Epidermal melanocyte (primary cell): ENCODE measurements at regions not wholly inside any gene's neighbourhood (a gene's known extent, or its start where the extent isn't known, plus 50 kb on each side); places are given as distances from the start of the nearest gene placed in this dataset.
"Not testable (repeated sequence)": the region's sequence is repeated elsewhere in the genome, so short reads cannot be mapped to it uniquely, and the experiment has no call there.

Experiments used
- DNase-seq: peaks from one replicate; pipeline ENCODE4 v3.0.0; 2011; ENCODE audit warnings: low spot score; ENCODE audit not compliant: insufficient read length

GRCh38 chr5:96108629-96109028, 147.0 kb upstream of the ELL2 start:
- DNase-seq, result not testable (repeated sequence)

DNA sequence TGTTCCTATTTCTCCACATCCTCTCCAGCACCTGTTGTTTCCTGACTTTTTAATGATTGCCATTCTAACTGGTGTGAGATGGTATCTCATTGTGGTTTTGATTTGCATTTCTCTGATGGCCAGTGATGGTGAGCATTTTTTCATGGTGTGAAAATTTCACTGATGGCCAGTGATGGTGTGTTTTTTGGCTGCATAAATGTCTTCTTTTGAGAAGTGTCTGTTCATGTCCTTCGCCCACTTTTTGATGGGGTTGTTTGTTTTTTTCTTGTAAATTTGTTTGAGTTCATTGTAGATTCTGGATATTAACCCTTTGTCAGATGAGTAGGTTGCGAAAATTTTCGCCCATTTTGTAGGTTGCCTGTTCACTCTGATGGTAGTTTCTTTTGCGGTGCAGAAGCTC, 142.2 kb upstream of the ELL2 start:
- DNase-seq, result not testable (repeated sequence)

DNA sequence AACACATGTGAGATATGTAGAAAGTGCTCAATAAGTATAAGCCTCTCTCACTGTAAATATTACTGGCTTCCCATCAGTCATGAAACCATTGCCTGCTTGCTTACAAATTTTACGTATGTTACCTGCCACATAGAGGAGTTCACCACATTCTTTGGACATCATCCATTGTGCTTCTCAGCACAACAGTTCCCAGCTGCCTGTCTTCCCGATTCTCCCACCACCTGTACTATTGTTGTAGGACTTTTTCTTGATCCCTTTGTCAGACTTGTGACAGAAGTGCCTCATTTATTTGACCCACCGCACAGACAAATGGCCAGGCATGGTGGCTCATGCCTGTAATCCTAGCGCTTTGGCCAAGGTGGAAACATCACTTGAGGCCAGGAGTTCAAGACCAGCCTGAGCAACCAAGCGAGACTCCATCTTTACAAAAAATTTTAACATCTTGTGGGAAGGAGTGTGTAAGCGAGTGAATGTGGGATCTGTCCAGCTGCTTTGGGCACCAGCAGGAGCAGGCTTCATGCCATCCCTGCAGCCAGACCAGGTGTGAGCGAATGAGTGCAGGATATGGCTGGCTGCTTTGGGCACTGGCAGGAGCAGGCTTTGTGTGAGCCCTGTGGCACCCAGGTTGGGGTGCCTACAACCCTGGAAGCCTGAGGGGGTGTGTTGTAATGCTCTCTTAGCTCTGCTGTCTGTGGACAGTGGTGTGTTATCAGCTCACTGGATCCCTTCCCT, 139.9 kb upstream of the ELL2 start:
- DNase-seq, result no peak

GRCh38 chr5:96097488-96097887, 135.8 kb upstream of the ELL2 start:
- not testable (repeated sequence) for DNase-seq

- DNase-seq, result no peak
Measured at GRCh38 chr5:96096724-96097123, 135.1 kb upstream of the ELL2 start.

- no peak for DNase-seq
Measured at GRCh38 chr5:96094904-96095303, 133.3 kb upstream of the ELL2 start.

DNA sequence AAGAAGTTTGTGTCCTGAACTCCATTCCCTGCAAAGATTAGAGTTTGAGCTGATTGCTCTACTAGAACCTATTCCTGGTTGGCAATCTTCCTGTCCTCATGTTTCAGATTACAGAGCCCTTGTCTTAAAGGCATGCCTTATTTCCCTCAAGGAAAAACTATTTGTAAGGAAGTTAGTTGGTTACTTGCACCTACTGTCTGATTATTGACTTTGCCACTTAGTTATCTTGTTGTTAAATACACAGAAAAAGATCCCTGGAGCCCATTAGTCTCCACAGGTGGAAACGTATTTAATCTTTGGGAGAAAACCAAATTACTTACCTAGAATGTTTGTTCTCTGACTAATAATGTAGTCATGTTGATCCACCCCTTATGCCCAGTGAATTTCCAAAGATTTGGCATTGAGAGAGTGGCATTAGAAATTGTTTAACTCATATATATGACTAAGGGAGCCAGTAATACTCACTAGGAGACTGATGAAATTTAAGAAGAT, 132.3 kb upstream of the ELL2 start:
- DNase-seq, result no peak

DNA sequence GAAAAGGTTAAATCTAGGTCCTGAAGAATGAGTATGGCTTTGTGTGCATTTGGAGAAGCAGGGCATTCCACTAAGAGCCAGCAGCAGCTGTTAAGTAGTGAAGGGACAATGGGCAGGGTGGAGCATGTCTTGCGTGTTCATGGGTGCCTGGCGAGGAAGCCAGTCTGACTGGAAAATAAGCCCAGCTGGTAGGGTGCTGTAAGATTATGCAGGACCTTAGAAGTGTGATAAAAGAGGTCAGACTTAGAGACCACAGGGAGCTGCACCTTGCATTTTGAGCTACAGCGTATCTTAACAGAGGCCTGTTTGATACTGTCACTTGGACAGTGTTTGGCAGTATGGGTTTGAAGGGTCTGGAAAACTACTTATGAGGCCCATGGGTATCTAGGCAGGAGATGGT, 131.7 kb upstream of the ELL2 start:
- DNase-seq, result no peak

DNA sequence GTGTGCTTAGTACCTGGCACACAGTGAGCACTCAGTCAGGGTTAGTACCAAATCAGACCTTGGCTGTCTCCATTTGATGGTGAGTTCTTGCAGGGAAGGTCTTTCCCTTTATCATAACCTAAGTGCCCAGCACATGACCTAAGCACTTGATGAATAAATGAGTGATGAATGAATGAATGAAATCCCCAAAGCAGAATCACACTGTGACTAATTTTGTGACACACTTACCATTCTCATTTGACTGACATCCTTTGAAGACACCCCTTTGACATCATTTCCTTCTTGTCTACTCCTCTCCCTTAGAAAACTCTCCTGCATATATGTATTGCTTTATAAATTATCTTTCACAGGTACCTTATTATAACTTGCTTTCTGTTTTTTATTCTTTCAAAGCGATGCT, 130.2 kb upstream of the ELL2 start:
- no peak for DNase-seq

DNA sequence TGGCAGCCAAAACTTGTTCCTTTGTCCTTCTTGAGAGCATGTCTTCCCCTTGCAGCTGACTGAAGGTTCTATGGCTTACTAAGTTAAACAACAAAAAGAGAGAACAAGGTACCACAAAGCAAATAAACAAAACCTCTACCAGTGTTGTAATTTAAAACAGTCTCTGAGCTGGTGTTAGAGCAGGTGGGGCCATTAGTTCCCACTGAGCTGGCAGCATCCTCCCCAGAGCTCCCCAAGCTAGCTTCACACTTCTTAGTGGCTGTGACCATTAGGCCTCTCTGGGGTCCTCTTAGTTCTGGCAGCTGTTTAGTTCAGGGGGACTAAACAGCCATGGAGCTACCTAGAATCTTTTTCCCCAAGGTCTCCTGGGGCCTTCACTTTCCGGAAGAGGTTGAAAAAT, 128.6 kb upstream of the ELL2 start:
- DNase-seq, result no peak

GRCh38 chr5:96088706-96089498, 127.3 kb upstream of the ELL2 start:
- no peak for DNase-seq

DNA sequence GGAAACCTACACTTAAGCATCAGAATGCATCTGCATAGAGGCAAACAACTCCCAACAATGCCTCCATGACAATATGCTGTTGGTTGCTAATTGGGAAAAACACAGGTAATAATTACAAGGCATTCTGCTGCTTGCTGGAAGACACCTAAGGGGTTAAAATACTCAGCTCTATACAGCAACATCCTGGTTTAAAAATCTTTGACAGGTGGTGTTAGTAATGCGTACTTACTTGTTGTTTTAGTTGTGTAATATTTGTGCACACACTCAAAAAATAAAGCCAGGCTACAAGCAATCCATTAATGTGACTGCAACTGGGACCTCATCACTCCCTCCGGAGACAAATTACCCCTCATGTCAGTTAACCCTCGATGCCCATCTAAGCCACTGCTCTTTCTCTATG, 126.3 kb upstream of the ELL2 start:
- no peak for DNase-seq

DNA sequence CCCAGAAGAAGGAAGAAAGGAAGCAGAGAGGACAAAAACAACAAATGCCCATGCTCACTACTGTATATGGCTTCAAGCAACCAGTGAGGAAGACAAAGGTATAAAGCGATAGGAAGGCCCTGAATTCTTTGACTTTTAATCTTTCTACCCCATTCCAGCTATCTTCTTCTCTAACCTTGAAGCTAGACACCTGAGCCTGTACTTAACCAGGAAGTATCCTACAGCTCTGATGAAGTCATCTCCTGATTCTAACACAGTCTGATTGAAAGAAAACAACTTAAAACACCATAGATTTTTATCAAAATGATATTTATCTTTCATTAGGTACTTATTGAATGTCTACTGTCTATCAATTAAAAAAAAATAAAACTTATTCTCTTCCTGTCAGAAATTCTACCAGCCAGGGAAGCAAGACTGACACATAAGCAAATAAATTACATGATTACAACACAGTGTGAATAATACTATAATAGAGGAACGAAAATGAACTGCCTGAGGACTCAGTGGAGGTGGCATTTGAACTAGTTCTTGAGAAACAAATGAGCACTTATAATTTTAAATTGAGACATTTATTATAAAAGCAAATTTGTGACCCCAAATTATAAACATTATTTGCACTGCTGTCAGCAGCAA, 123.3 kb upstream of the ELL2 start:
- no peak for DNase-seq

- no peak for DNase-seq
Measured at GRCh38 chr5:96083361-96083881, 121.8 kb upstream of the ELL2 start.

DNA sequence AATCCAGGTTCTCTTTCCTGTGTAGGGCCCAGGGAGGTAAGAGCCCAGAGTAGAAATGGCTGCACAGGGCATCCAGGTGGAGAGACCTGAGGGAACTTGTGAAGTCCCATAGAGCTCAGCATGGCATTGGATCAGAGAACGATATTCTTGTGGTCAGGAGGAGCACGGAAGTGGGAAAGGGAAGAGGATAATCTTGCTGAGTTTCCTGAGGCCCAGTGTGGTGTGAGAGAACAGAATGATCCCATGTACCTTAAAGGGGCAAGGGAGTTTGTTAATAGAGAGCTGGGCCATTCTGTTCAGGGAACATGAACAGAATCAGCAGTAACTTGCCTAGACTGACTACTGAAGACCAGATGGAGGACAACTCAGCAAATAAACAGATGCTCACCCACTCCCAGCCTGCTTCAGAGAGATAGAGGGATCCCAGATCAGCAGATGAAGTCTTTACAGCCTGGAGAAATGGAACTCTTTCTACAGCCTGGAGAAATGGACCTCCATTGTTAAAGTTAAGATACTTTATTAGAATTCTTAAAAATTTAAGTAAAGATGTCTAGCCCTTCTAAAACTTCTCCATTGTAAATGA, 119.7 kb upstream of the ELL2 start:
- no peak for DNase-seq

- DNase-seq, result no peak
Measured at GRCh38 chr5:96080557-96080956, 118.9 kb upstream of the ELL2 start.

DNA sequence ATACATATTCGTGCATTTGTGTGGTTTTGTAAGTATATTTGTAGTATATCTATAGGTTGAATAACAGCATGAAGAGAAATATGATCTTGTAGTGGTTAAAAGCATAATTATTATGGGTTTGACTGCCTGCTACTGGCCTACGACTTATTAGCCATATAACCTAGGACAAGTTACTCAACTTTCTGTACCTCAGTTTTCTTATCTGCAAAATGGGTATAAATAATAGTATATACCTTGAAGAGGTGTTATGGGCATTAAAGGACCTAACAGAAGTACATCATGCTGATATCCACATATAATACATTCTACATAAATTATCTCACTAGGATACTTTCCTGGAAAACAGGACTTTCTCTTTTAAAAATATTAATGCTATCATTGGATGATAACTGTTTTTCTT, 118.3 kb upstream of the ELL2 start:
- DNase-seq, result no peak

- no peak for DNase-seq
Measured at GRCh38 chr5:96079075-96079474, 117.4 kb upstream of the ELL2 start.

DNA sequence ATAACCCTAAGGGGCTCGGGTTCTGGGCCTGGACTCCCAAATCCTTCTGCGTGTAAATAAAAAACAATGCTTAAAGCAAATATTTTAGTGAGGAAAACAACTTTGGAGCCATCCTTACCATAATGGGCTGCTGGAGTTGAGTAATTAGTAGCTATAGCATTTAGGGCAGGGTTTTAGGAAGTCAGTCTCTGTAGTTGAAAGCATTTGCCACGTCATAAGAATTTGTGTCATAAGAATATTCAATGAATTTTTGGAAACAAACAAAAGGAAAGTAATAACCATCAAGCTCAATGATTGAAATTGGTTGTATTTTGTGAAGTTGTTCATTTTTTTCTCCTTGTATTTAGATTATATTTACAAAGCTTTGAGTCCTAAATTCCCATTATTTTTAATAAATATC, 114.8 kb upstream of the ELL2 start:
- no peak for DNase-seq

DNA sequence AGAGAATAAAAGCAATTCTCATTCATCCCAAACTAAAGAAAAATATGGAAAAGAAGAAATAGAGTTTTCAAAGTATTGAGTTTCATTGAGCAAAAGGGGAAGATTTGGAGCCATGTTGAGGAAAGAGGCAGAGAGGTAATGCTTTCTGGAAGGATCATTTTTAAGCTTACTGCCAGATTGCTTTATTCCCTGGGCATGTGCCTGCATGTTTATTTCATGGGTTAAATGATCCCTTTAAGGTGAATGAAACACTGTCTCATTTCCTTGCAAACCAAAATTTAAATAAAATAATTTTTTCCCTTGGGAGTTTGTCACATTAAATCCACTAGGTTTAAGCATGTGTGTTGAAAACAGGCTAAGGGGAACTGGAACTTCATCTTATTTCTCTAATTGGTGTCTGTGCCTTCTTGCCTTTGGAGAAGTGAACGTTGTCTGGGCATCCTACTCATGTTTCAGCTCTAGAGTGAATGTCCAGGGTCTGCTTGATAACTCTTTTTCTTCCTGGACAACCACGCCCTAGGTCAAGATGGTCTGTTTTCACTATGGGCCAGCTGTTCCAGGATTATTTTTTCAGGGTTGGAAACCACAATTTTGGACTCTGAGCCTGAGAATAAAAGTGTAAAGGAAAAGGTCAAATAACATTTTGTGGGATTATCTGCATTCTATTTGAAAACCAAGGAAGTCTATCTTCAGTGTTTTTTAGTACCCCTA, 114.1 kb upstream of the ELL2 start:
- no peak for DNase-seq

GRCh38 chr5:96074870-96075269, 113.2 kb upstream of the ELL2 start:
- no peak for DNase-seq
